T-helper 22 cell (primary cell): ENCODE measurements at regions not wholly inside any gene's neighbourhood (a gene's known extent, or its start where the extent isn't known, plus 50 kb on each side); places are given as distances from the start of the nearest gene placed in this dataset.

Source experiments
- DNase-seq: peaks from one replicate; pipeline ENCODE4 v3.0.0-alpha.2; 2020; ENCODE audit warnings: low read depth

DNA sequence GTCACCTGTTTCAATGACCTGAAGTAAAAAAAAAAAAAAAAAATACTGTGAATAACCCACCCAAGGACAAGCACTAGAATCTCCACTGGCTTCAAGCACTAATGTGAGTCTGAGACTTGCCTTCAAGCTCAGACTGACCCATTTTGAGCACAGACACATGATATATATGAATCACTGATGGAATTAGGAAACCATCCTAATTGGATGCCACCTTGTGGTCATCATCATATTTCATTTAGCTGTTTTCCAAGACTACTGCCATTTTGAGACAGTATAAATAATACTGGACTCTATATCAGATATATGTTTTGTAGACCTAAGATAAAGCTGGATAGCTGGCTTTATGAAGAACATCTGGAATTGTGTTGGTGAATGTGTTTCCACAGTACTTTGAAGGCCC lies 1232.0 kb downstream of the KCNT2 start:
- no peak for DNase-seq

- no peak for DNase-seq
Observed at GRCh38 chr1:195373856-195374255, 1234.4 kb downstream of the KCNT2 start.

DNA sequence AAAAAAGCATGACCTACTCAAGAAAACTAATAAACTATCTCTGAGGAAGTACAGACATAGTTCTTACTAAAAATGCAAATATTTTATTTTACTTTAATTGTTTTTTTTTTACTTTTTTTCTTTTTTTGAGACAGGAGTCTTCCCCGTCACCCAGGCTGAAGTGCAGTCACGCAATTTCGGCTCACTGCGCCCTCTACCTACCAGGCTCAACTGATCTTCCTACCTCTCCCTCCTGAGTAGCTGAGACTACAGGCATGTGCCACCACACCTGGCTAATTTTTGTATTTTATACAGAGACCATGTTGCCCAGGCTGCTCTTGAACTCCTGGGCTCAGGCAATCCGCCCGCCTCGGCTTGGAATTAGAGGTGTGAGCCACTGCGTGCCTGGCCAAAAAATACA lies 1263.1 kb downstream of the KCNT2 start:
- no peak for DNase-seq

- DNase-seq: no peak
Observed at GRCh38 chr1:195337646-195338045, 1270.6 kb downstream of the KCNT2 start.

DNA sequence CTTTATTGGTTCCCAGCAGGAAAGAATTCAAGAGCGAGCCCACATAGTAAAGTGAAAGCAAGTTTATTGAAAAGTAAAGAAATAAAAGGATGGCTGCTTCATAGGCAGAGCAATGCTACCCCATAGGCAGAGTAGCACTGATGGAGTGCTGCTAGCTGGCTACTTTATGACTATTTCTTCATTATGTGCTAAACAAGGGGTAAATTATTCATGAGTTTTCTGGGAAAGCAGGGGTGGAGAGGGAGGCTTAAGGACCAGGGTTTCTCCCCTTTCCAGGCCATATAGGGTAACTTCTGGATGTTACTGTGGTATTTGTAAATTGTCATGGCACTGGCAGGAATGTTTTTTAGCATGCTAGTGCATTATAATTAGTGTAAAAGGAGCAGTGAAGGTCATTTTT lies 1271.4 kb downstream of the KCNT2 start:
- no peak for DNase-seq

GRCh38 chr1:195335541-195335940 lies 1272.7 kb downstream of the KCNT2 start:
- DNase-seq: no peak

DNA sequence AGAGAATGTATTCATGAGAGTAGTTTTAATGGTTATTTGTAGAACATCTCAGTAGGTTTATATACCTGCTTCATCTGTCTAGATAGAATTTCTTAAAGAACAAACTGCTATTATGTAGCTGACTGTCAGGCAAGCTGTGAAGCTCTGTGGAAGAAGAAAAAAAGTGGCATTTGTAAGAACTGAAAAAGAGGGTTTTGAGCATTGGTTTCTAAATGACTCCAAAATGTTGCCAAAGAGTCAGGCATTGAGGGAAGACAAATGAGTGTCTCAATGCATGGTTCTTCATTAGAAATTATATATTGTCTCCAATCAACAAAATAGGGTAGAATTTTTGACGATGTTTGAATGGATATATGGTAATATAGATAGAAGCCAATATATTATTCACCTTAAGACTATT lies 1276.1 kb downstream of the KCNT2 start:
- no peak for DNase-seq

DNA sequence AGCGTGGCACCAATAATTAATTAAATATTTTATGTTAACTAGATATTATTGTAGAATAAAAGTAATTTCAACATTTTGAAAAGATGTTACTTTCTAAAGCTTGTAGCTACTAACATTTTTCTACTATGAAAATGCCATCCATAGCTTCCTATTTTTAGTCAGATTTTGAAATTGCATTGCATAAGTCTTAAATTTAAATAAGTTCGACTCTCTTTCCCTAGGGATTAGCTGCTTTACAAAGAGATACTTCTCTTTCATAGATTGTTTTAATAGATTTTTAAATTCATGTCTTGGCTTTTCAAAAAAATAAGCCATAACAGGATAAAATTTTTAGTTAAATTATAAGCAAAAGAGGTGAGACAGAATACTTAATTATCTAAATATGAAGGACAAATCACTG lies 1279.6 kb downstream of the KCNT2 start:
- DNase-seq: no peak

- no peak for DNase-seq
Observed at GRCh38 chr1:195328102-195328501, 1280.1 kb downstream of the KCNT2 start.

DNA sequence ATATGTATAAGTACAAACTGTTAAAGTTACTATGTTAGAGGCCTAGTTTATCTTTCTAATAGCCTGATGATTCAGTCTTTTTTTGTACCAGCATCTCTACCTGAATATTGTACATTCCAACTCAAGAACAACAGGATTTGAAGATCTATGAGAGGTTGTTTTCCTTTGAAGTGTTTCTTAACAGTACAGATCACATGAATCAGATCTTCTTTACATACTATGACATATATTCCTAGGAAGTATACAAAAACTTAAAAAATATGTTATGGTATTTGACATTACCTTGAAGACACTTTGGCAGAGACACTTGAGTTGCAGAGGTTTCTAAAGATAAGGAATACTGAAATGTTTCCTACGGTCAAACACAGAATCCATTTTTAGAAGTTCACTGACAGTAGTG lies 1280.9 kb downstream of the KCNT2 start:
- DNase-seq: no peak

DNA sequence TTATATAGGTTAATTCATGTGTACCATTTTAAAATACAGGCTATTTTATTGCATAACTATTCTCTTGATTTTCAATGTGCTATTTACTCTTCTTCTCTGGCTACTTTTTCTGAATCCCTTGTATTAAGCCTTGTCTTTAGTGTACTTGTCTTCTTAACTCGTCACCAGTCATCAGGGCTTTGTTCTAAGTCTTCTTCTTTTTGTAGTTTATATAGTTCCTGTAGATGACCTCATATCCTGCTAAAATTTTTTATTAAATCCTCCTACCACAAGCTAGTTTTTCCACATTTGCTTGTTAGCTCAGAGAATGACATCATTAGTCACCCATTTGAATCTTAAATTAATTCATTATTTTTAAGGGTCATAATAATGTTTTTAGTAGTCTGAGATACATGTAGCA lies 1281.9 kb downstream of the KCNT2 start:
- no peak for DNase-seq

GRCh38 chr1:195325181-195325580 lies 1283.1 kb downstream of the KCNT2 start:
- no peak for DNase-seq

DNA sequence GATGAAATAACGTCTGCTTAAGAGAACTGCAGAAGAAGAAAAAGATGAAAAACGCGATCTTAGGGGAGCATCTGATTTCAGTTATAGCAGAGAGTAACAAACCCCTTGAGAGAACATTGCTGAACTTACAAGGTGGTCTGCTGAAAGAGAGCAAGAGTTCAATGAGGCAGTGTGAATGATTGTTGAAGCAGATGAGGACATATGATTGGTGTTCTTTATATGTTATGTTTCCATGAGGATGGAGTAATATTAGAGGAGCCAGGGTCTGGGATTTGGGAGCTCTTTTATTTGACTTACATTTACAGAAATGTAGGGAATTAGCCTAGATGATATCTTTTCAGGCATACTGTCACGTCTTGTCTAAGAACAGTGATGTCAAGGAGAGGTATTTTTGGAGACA lies 1302.0 kb downstream of the KCNT2 start:
- no peak for DNase-seq

DNA sequence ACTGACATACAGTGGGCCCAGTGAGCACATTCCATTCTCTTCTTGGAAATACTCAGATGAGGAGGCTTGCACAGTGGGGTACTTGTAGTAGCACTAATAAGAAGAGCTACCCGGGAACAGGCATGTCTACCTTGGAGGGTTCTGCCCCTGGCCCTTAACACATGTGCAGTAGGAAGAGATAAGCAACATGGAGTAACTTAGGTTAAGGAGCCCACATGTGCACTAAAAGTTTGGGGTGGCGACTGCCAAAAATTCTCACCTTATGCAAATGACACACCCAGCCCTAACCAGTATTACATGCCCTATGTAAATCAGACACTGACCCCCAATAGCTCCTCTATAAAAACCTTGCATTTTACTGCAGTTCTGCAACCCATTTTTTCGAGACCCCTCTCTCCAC lies 1313.3 kb downstream of the KCNT2 start:
- DNase-seq: no peak

DNA sequence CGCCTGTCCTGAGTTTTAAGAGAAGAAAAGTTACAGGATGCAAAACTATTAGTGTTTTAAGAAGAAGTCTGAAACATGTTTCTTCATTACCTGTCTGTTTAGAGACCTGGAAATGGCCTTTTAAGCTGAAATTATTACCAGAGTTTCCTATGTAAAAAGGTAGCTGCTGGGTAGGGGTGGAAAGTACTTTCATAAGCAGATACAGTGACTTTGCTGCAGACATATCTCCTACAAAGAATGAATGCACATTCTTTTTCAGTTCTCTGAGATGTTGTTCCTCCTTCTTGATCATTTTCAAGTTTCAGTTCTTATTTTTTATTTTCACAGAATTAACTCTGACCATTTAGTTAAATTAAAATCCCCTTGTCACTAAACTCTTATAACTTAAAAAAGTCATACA lies 1329.6 kb downstream of the KCNT2 start:
- no peak for DNase-seq

- DNase-seq: no peak
Observed at GRCh38 chr1:195275710-195276109, 1332.5 kb downstream of the KCNT2 start.

DNA sequence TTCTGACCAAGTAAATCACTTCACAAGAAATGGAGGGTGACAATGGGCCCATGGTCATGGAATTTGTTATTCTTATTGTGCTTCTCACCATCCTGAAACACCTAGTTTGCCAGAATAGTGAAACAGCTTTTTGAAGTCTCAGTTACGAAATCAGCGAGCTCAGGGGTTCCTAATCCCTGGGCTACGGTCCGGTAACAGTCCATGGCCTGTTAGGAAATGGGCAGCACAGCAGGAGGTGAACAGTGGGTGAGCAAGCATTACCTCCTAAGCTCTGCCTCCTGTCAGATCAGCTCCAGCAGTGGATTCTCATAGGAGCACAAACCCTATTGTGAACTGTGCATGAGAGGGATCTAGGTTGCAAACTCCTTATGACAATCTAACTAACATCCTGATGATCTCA lies 1356.3 kb downstream of the KCNT2 start:
- DNase-seq: no peak

DNA sequence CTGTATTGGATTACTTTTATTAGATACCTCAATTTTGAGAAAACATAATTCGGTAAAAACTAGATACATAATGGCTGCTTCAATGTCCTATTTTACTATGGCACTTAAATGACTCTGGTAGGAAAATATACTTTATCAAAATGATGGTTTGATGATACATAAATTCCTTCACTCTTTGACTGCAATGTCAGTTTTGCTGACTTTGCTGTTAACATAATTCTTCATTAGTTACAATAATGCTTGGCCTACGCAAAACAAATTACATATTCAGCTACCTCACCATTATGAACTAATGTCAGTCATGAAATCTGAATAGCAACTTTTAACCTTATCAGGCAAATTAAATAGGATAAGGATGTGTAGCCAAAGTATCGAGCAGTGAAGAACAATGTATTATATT lies 1364.7 kb downstream of the KCNT2 start:
- no peak for DNase-seq

DNA sequence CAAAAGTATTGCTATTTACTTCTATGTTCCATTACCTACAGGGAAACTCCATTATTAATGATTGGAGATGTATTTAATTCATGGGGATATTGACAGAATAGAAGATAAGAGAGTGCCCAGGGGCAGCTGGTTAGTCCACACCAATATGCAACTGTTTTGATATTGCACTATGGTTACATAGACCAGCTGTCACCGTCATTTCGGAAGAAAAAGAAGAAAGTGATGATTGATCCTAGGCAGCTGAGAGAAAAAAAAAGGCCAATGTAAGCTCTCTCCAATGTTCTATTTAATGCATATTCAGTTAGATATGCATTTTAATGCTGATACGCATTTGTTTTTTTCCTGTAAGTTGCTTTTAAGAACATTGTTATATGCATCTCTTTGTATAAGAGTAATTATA lies 1367.2 kb downstream of the KCNT2 start:
- DNase-seq: no peak

DNA sequence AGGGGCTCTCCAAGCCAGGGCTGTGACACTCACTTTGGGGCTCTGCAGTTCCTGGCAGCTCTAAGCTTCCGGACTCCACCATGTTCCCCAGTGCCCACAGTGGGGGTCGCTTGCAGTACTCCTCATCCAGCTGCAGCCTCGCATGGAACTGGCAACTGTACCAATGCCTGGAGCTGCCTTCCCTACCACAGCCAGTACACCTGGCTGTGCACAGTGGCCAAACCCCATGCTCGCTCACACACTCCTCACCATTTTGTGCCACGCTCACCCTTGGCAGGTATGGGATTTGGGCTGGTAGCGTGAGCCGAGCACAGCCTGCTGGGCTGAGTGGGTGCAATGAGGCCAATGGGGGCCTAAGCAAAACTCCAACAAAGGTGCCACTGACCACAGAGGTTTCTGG lies 1369.9 kb downstream of the KCNT2 start:
- no peak for DNase-seq

GRCh38 chr1:195236991-195237889 lies 1371.0 kb downstream of the KCNT2 start:
- no peak for DNase-seq

- no peak for DNase-seq
Observed at GRCh38 chr1:195218428-195219212, 1389.6 kb downstream of the KCNT2 start.

- no peak for DNase-seq
Observed at GRCh38 chr1:195202241-195202640, 1406.0 kb downstream of the KCNT2 start.
